HepG2 (cell line): ENCODE measurements at regions not wholly inside any gene's neighbourhood (a gene's known extent, or its start where the extent isn't known, plus 50 kb on each side); places are given as distances from the start of the nearest gene placed in this dataset.

Experiments used
- ATAC-seq: fragments of 200-7000 bp; cut with Tn5 transposase; 3 replicates; pipeline ENCODE4 v1.9.1; 2020; ENCODE audit warnings: mild to moderate bottlenecking, moderate library complexity
- BruUV-seq: library from RNA; stranded (reverse); fragments of 400-500 nt; replicated peaks from 2 replicates; lab custom pipeline; 2021; lab: Mats Ljungman, UMichigan
- CTCF ChIA-PET: fragments of 300-600 bp; formaldehyde crosslinking; extraction: SDS; loops from one replicate; lab custom pipeline; 2021; ENCODE audit warnings: low total read pairs, inconsistent platforms, low intra/inter-chr PET ratio; lab: Yijun Ruan, JAX
- POLR2A ChIA-PET: fragments of 350-600 bp; sonication (Branson Sonifier 250); formaldehyde crosslinking; loops from one replicate; lab custom pipeline; 2020; ENCODE audit warnings: antibody characterized with exemption, inconsistent platforms; lab: Yijun Ruan, JAX
- DNase-seq: peaks from one replicate; pipeline ENCODE4 v3.0.0-alpha.2; 2015; ENCODE audit warnings: low spot score
- FAIRE-seq: peaks from 3 replicates; lab custom pipeline; 2011; peaks lifted over from hg19 to GRCh38; lab: Jason Lieb, UNC
- H2AFZ ChIP-seq: one replicate; pipeline ENCODE4 v1.6.1; 2011; ENCODE audit warnings: low read length, inconsistent platforms
- H3K27ac ChIP-seq: fragments of 300-600 bp; 3 replicates; pipeline ENCODE4 v1.8.0; 2011; ENCODE audit warnings: mixed run types, mild to moderate bottlenecking, mixed read lengths, low read length, inconsistent platforms; ENCODE audit not compliant: insufficient read depth; ENCODE audit errors: extremely low read length
- H3K27me3 ChIP-seq, 2 experiments: fragments of 200-600 bp in 1 of 2; 2 replicates in 1 of 2; 3 replicates in 1 of 2; pipeline versions ENCODE4 v1.6.0 to v1.8.0; 2011; ENCODE audit warnings: low read length in 2 of 2, mild to moderate bottlenecking in 2 of 2, moderate library complexity in 2 of 2, inconsistent platforms in 1 of 2; ENCODE audit not compliant: insufficient read depth in 2 of 2, control insufficient read depth in 1 of 2
- H3K36me3 ChIP-seq, 2 experiments: fragments of 200-600 bp in 1 of 2; replicated peaks in 1 of 2; 2 replicates in 1 of 2; 3 replicates in 1 of 2; pipeline versions ENCODE4 v1.5.1 to v1.8.0; 2011; ENCODE audit warnings: low read length in 2 of 2, inconsistent platforms in 1 of 2; ENCODE audit not compliant: insufficient read depth in 2 of 2, control insufficient read depth in 1 of 2
- H3K4me1 ChIP-seq: 2 replicates; pipeline ENCODE4 v1.5.1; 2012; ENCODE audit warnings: low read length, inconsistent platforms; ENCODE audit not compliant: insufficient read depth
- H3K4me2 ChIP-seq: 2 replicates; pipeline ENCODE4 v1.6.0; 2011; ENCODE audit warnings: low read depth, low read length, inconsistent platforms
- H3K4me3 ChIP-seq, 3 experiments: fragments of 200-600 bp in 1 of 3; sonication (generic), shearing (Covaris generic) in 1 of 3; replicated peaks in 1 of 3; 2 replicates each; pipeline ENCODE4 v1.5.1; 2011 to 2016; ENCODE audit warnings: low read length in 3 of 3, inconsistent platforms in 2 of 3, low read depth in 2 of 3, mild to moderate bottlenecking in 2 of 3, control low read depth in 1 of 3, mixed read lengths in 1 of 3; ENCODE audit not compliant: insufficient read depth in 1 of 3
- H3K79me2 ChIP-seq: one replicate; pipeline ENCODE4 v1.6.1; 2011; ENCODE audit warnings: low read length, inconsistent platforms; ENCODE audit not compliant: insufficient read depth
- H3K9ac ChIP-seq: 2 replicates; pipeline ENCODE4 v1.6.0; 2011; ENCODE audit warnings: mild to moderate bottlenecking, low read depth, low read length, inconsistent platforms; ENCODE audit not compliant: insufficient read depth
- H3K9me3 ChIP-seq: 2 replicates; pipeline ENCODE4 v1.5.1; 2012; ENCODE audit warnings: mild to moderate bottlenecking, low read length
- H4K20me1 ChIP-seq: 2 replicates; pipeline ENCODE4 v1.6.0; 2011; ENCODE audit warnings: inconsistent platforms, mild to moderate bottlenecking, low read length, moderate library complexity; ENCODE audit not compliant: insufficient read depth
- ARNT ChIP-seq: fragments of 450-650 bp; IDR thresholded peaks from 2 replicates; pipeline ENCODE4 v1.6.1; 2017
- ATAD3A ChIP-seq: sonication (generic); formaldehyde crosslinking; IDR thresholded peaks from 2 replicates; pipeline ENCODE4 v1.4.0; 2020; ENCODE audit warnings: missing genetic modification reagents
- ATM ChIP-seq: fragments of 450-650 bp; IDR thresholded peaks from 2 replicates; pipeline ENCODE4 v1.7.1; 2017; ENCODE audit warnings: mild to moderate bottlenecking, borderline replicate concordance
- GPBP1L1 ChIP-seq: sonication (generic); formaldehyde crosslinking; IDR thresholded peaks from 2 replicates; pipeline ENCODE4 v1.5.0; 2020; ENCODE audit warnings: mild to moderate bottlenecking, missing genetic modification reagents
- GTF3A ChIP-seq: sonication (generic); formaldehyde crosslinking; conservative IDR thresholded peaks from 2 replicates; pipeline ENCODE4 v1.4.0; 2020; ENCODE audit warnings: mild to moderate bottlenecking, missing genetic modification reagents
- HNF4A ChIP-seq: sonication (generic); formaldehyde crosslinking; IDR thresholded peaks from 2 replicates; pipeline ENCODE4 v1.4.0; 2020; ENCODE audit warnings: missing genetic modification reagents
- JUNB ChIP-seq: sonication (generic); formaldehyde crosslinking; IDR thresholded peaks from 2 replicates; pipeline ENCODE4 v1.8.0; 2022; ENCODE audit warnings: missing genetic modification reagents, mild to moderate bottlenecking, borderline replicate concordance
- KMT2B ChIP-seq: IDR thresholded peaks from 2 replicates; pipeline ENCODE4 v1.6.1; 2016; ENCODE audit warnings: missing genetic modification reagents, missing compliant biosample characterization
- MIER3 ChIP-seq: IDR thresholded peaks from 2 replicates; pipeline ENCODE4 v1.6.1; 2016; ENCODE audit warnings: missing compliant biosample characterization, borderline replicate concordance
- MXI1 ChIP-seq: IDR thresholded peaks from 3 replicates; pipeline ENCODE4 v1.6.1; 2012; ENCODE audit warnings: low read depth, low read length, inconsistent platforms, borderline replicate concordance
- NFE2 ChIP-seq: sonication (generic); formaldehyde crosslinking; IDR thresholded peaks from 2 replicates; pipeline ENCODE4 v1.4.0; 2020; ENCODE audit warnings: missing genetic modification reagents
- NR2C2 ChIP-seq: sonication (generic); formaldehyde crosslinking; IDR thresholded peaks from 2 replicates; pipeline ENCODE4 v1.4.0; 2020; ENCODE audit warnings: missing genetic modification reagents, mild to moderate bottlenecking, moderate library complexity, borderline replicate concordance
- PRMT3 ChIP-seq: sonication (generic); formaldehyde crosslinking; IDR thresholded peaks from 2 replicates; pipeline ENCODE4 v1.8.1; 2022; ENCODE audit warnings: low read depth, mild to moderate bottlenecking, moderate library complexity, missing genetic modification reagents, borderline replicate concordance
- PTBP1 ChIP-seq: fragments of 200-400 bp; formaldehyde crosslinking; IDR thresholded peaks from 2 replicates; pipeline ENCODE4 v1.6.1; 2018; ENCODE audit warnings: low read length, low read depth; ENCODE audit not compliant: poor library complexity, severe bottlenecking
- THYN1 ChIP-seq: sonication (generic); formaldehyde crosslinking; IDR thresholded peaks from 2 replicates; pipeline ENCODE4 v1.8.1; 2023; ENCODE audit warnings: low read depth, mild to moderate bottlenecking, moderate library complexity, missing genetic modification reagents, borderline replicate concordance
- TRIM22 ChIP-seq: fragments of 450-650 bp; IDR thresholded peaks from 2 replicates; pipeline ENCODE4 v1.6.1; 2017
- ZNF431 ChIP-seq: sonication (generic); formaldehyde crosslinking; IDR thresholded peaks from 2 replicates; pipeline ENCODE4 v1.9.0; 2022; ENCODE audit warnings: missing genetic modification reagents, low read depth, mild to moderate bottlenecking, borderline replicate concordance
- ZNF691 ChIP-seq: sonication (generic); formaldehyde crosslinking; IDR thresholded peaks from 2 replicates; pipeline ENCODE4 v1.4.0; 2020; ENCODE audit warnings: missing genetic modification reagents, low read depth, mild to moderate bottlenecking, borderline replicate concordance
- ZNF761 ChIP-seq: sonication (generic); formaldehyde crosslinking; conservative IDR thresholded peaks from 2 replicates; pipeline ENCODE4 v1.4.0; 2020; ENCODE audit warnings: mild to moderate bottlenecking, missing genetic modification reagents
- WGBS: methylation state at CpG from one replicate; pipeline ENCODE4 v1.1.6; 2017; ENCODE audit warnings: low lambda C conversion rate; 5-methylcytosine and 5-hydroxymethylcytosine counted together
- in situ Hi-C: cut with HindIII; loops from 2 replicates; pipeline ENCODE4 v1.10.0; 2017; ENCODE audit warnings: low pct_unique_long_range_greater_than_20kb; ENCODE audit not compliant: extremely low pct_ligation_motif_present
- intact Hi-C: fragments of 100-400 bp; cut with micrococcal nuclease; formaldehyde crosslinking; loops from one replicate; pipeline ENCODE4 v1.10.0; 2022; ENCODE audit not compliant: unreplicated experiment

GRCh38 chr9:118883411-118883810 lies 485.8 kb downstream of the BRINP1 start:
- no peak for FAIRE-seq
- intact Hi-C loops, result no loop called here
- H3K4me3 ChIP-seq, result no peak overlapping the region
- no peak for DNase-seq
- in situ Hi-C loops, result no loop called here
- H3K36me3 ChIP-seq, result no peaks in the 10 kb centered on the region
- CTCF ChIA-PET, result no interaction called here
- no peak for TF ChIP-seq HNF4A (CRISPR knock-in tag)
- no peak for TF ChIP-seq NR2C2 (CRISPR knock-in tag)
- no peak for TF ChIP-seq PRMT3 (CRISPR knock-in tag)
- no peak for TF ChIP-seq MXI1
- TF ChIP-seq MIER3, result no peak
- no peak for TF ChIP-seq ATM
- TF ChIP-seq KMT2B (CRISPR knock-in tag), result no peak
- no peaks in the 10 kb centered on the region for H4K20me1 ChIP-seq
- no peak for ATAC-seq
- H3K27me3 ChIP-seq, result no peaks in the 10 kb centered on the region
- no peaks in the 10 kb centered on the region for H3K4me1 ChIP-seq
- POLR2A ChIA-PET, result no interaction called here
- H2AFZ ChIP-seq, result no peak overlapping the region
- H3K9me3 ChIP-seq, result peaks cover 96% of the 10 kb centered on the region
- WGBS, result 19% methylated on average over 2 of the region's 2 CpGs
- no peak overlapping the region for H3K9ac ChIP-seq
- H3K27ac ChIP-seq, result no peak overlapping the region
- no TSS peak for BruUV-seq
- no peak overlapping the region for H3K4me2 ChIP-seq
- no peaks in the 10 kb centered on the region for H3K79me2 ChIP-seq

GRCh38 chr9:118891213-118891612 lies 478.0 kb downstream of the BRINP1 start:
- Histone ChIP-seq H3K9ac (no peak overlapping the region), H2AFZ (no peak overlapping the region), H3K27me3 (no peaks in the 10 kb centered on the region), H4K20me1 (no peaks in the 10 kb centered on the region), H3K36me3 (no peaks in the 10 kb centered on the region), H3K4me1 (no peaks in the 10 kb centered on the region), H3K4me3 (no peak overlapping the region), H3K27ac (no peak overlapping the region), H3K4me2 (no peak overlapping the region), H3K9me3 (peaks cover 85% of the 10 kb centered on the region), H3K79me2 (no peaks in the 10 kb centered on the region)
- in situ Hi-C loops, result no loop called here
- intact Hi-C loops, result no loop called here
- FAIRE-seq (no peak), ATAC-seq (no peak), DNase-seq (no peak)
- ChIA-PET CTCF (no interaction called here), POLR2A (no interaction called here)
- no TSS peak for BruUV-seq
- 23% methylated on average over 6 of the region's 6 CpGs for WGBS
- TF ChIP-seq NFE2, result no peak
- TF ChIP-seq JUNB, result no peak
- no peak for TF ChIP-seq GPBP1L1 (CRISPR knock-in tag)
- no peak for TF ChIP-seq THYN1 (CRISPR knock-in tag)
- TF ChIP-seq ZNF761 (CRISPR knock-in tag), result no peak
- TF ChIP-seq ATAD3A (CRISPR knock-in tag), result no peak
- TF ChIP-seq GTF3A, result no peak
- TF ChIP-seq TRIM22, result no peak
- TF ChIP-seq ZNF691 (CRISPR knock-in tag), result no peak
- no peak for TF ChIP-seq ARNT
- TF ChIP-seq ZNF431, result no peak
- no peak for TF ChIP-seq PTBP1
